ENCODE measurements at regions not wholly inside any gene's neighbourhood (a gene's known extent, or its start where the extent isn't known, plus 50 kb on each side); places are given as distances from the start of the nearest gene placed in this dataset.

DNA sequence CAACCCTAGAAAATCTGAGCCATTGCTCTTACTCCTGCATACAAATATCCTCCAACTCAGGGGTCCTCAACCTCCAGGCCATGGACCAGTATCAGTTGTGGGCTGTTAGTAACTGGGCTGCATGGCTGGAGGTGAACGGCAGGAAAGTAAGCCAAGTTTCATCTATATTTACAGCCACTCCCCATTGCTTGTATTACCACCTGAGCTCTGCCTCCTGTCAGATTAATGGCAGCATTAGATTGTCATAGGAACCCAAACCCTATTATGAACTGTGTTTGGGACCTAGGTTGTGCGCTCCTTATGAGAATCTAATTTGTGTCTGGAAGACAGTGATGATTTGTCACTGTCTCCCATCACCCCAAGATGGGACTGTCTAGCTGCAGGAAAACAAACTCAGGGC is 246.5 kb upstream of the CDIN1 start:
- TF ChIP-seq, protein P1, sequence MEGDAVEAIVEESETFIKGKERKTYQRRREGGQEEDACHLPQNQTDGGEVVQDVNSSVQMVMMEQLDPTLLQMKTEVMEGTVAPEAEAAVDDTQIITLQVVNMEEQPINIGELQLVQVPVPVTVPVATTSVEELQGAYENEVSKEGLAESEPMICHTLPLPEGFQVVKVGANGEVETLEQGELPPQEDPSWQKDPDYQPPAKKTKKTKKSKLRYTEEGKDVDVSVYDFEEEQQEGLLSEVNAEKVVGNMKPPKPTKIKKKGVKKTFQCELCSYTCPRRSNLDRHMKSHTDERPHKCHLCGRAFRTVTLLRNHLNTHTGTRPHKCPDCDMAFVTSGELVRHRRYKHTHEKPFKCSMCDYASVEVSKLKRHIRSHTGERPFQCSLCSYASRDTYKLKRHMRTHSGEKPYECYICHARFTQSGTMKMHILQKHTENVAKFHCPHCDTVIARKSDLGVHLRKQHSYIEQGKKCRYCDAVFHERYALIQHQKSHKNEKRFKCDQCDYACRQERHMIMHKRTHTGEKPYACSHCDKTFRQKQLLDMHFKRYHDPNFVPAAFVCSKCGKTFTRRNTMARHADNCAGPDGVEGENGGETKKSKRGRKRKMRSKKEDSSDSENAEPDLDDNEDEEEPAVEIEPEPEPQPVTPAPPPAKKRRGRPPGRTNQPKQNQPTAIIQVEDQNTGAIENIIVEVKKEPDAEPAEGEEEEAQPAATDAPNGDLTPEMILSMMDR (IDR thresholded peaks at IDR 0.05) = no peak
- TF ChIP-seq POLR2A (IDR thresholded peaks at IDR 0.05) = no peak

Measured in prostate gland (tissue), 2 donors.